PFSK-1 (cell line): ENCODE measurements at regions not wholly inside any gene's neighbourhood (a gene's known extent, or its start where the extent isn't known, plus 50 kb on each side); places are given as distances from the start of the nearest gene placed in this dataset.

Experiments
- FOXP2 ChIP-seq: optimal IDR thresholded peaks from 2 replicates; pipeline ENCODE3; 2011; ENCODE audit warnings: borderline replicate concordance, control low read depth, inconsistent platforms; ENCODE audit not compliant: insufficient read depth; ENCODE audit errors: extremely low read length, extremely low read depth
- POLR2AphosphoS5 ChIP-seq: IDR thresholded peaks from 2 replicates; pipeline ENCODE4 v1.6.1; 2012; ENCODE audit warnings: low read depth, mild to moderate bottlenecking, control low read depth, low read length, moderate library complexity
- SIN3A ChIP-seq: IDR thresholded peaks from 2 replicates; pipeline ENCODE4 v1.6.1; 2012; ENCODE audit warnings: mild to moderate bottlenecking, low read length, moderate library complexity, borderline replicate concordance; ENCODE audit not compliant: insufficient read depth
- TAF1 ChIP-seq: IDR thresholded peaks from 2 replicates; pipeline ENCODE4 v1.6.1; 2012; ENCODE audit warnings: low read length, control low read depth, borderline replicate concordance; ENCODE audit not compliant: insufficient read depth
- TF ChIP-seq, protein P1 (sequence below), 2 experiments: IDR thresholded peaks; 2 replicates each; pipeline versions ENCODE4 v1.6.1 to v1.8.0; 2011 to 2012; ENCODE audit warnings: low read depth in 2 of 2, low read length in 2 of 2, control low read depth in 1 of 2, inconsistent platforms in 1 of 2, mild to moderate bottlenecking in 1 of 2, moderate library complexity in 1 of 2; ENCODE audit not compliant: insufficient read depth in 1 of 2

GRCh38 chr6:125423047-125423446 is 121.3 kb upstream of the HDDC2 start:
- TF ChIP-seq TAF1 = no peak
- no peak for TF ChIP-seq SIN3A
- TF ChIP-seq, protein P1, sequence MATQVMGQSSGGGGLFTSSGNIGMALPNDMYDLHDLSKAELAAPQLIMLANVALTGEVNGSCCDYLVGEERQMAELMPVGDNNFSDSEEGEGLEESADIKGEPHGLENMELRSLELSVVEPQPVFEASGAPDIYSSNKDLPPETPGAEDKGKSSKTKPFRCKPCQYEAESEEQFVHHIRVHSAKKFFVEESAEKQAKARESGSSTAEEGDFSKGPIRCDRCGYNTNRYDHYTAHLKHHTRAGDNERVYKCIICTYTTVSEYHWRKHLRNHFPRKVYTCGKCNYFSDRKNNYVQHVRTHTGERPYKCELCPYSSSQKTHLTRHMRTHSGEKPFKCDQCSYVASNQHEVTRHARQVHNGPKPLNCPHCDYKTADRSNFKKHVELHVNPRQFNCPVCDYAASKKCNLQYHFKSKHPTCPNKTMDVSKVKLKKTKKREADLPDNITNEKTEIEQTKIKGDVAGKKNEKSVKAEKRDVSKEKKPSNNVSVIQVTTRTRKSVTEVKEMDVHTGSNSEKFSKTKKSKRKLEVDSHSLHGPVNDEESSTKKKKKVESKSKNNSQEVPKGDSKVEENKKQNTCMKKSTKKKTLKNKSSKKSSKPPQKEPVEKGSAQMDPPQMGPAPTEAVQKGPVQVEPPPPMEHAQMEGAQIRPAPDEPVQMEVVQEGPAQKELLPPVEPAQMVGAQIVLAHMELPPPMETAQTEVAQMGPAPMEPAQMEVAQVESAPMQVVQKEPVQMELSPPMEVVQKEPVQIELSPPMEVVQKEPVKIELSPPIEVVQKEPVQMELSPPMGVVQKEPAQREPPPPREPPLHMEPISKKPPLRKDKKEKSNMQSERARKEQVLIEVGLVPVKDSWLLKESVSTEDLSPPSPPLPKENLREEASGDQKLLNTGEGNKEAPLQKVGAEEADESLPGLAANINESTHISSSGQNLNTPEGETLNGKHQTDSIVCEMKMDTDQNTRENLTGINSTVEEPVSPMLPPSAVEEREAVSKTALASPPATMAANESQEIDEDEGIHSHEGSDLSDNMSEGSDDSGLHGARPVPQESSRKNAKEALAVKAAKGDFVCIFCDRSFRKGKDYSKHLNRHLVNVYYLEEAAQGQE (IDR thresholded peaks at IDR 0.05; ENCODE audit: insufficient read depth in 1 of 2, low read depth in 2 of 2, low read length in 2 of 2) = no peak
- no peak for TF ChIP-seq POLR2AphosphoS5
- TF ChIP-seq FOXP2 = no peak

- TF ChIP-seq SIN3A (no peak), TAF1 (no peak), FOXP2 (no peak), POLR2AphosphoS5 (no peak)
- TF ChIP-seq, protein P1 (IDR thresholded peaks at IDR 0.05; ENCODE audit: insufficient read depth in 1 of 2, low read depth in 2 of 2, low read length in 2 of 2) = no peak
These were observed 130.2 kb upstream of the HDDC2 start for GRCh38 chr6:125431971-125432370.

DNA sequence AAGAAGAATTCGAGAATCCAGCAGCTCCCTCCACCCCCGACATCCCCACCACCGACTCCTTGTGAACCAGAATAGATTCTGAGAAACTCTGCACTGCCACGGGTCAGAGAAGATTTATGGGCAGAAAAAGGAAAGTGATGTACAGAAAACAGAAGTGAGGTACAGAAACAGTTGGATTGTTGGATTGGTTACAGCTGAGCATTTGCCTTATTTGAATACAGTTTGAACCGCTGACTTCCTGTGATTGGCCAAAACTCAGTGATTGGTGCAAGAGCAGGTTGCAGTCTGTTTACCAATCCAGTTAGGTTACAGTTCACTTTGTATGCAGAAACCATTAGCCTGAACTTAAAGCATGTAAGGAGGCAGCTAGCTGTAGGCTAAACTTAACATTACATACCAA is 131.2 kb upstream of the HDDC2 start:
- TF ChIP-seq FOXP2 = no peak
- no peak for TF ChIP-seq SIN3A

DNA sequence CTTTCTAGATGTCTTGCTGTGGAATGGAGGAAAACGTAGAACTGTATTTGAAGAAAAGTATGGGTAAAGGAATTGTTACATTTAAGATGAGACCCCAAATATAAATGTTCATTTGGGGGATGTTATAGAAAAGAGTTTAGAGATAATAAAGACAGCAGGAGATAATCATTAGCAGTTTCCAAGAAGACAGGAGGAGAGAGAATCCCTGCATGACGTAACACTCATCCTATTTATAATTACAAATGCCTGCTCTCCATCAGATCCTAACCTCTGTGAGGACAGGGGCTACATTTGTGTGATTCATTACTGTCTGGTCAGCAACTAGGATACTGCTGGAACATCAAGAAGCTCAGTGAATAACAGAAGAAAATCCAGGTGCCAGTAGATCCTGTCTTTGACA is 133.0 kb upstream of the HDDC2 start:
- TF ChIP-seq TAF1 (no peak), SIN3A (no peak), POLR2AphosphoS5 (no peak), FOXP2 (no peak)
- TF ChIP-seq, protein P1 (IDR thresholded peaks at IDR 0.05; ENCODE audit: insufficient read depth in 1 of 2, low read depth in 2 of 2, low read length in 2 of 2) = no peak

GRCh38 chr6:125439512-125439911 is 137.7 kb upstream of the HDDC2 start:
- no peak for TF ChIP-seq TAF1
- TF ChIP-seq FOXP2 = no peak
- no peak for TF ChIP-seq SIN3A
- TF ChIP-seq POLR2AphosphoS5 = no peak
- TF ChIP-seq, protein P1 (IDR thresholded peaks at IDR 0.05; ENCODE audit: insufficient read depth in 1 of 2, low read depth in 2 of 2, low read length in 2 of 2) = no peak
